WTC11 (cell line): ENCODE measurements at regions not wholly inside any gene's neighbourhood (a gene's known extent, or its start where the extent isn't known, plus 50 kb on each side); places are given as distances from the start of the nearest gene placed in this dataset.

Source experiments
- ATAC-seq: fragments of 200-7000 bp; cut with Tn5 transposase; 2 replicates; pipeline ENCODE4 v1.10.0; 2021; ENCODE audit warnings: mild to moderate bottlenecking, moderate library complexity
- CTCF ChIA-PET: fragments of 300-600 bp; sonication (Branson Sonifier 250); formaldehyde crosslinking; loops from one replicate; lab custom pipeline; 2021; ENCODE audit warnings: antibody characterized with exemption; lab: Charles Lee
- POLR2A ChIA-PET: fragments of 350-600 bp; sonication (Branson Sonifier 250); formaldehyde crosslinking; loops from one replicate; lab custom pipeline; 2021; ENCODE audit warnings: antibody characterized with exemption; lab: Charles Lee
- DNase-seq: peaks from one replicate; pipeline ENCODE4 v3.0.0; 2021; ENCODE audit warnings: low spot score
- H3K27ac Mint-ChIP-seq: 2 replicates; pipeline ENCODE4 v1.8.0; 2021; ENCODE audit warnings: mixed read lengths
- H3K27me3 Mint-ChIP-seq: 2 replicates; pipeline ENCODE4 v1.8.0; 2021; ENCODE audit warnings: low read depth, mild to moderate bottlenecking, moderate library complexity, mixed read lengths
- H3K36me3 Mint-ChIP-seq: 2 replicates; pipeline ENCODE4 v1.8.0; 2021; ENCODE audit warnings: mixed read lengths
- H3K4me1 Mint-ChIP-seq: 2 replicates; pipeline ENCODE4 v1.8.0; 2022; ENCODE audit warnings: mixed read lengths
- H3K4me3 Mint-ChIP-seq: 2 replicates; pipeline ENCODE4 v1.8.0; 2021; ENCODE audit warnings: mild to moderate bottlenecking, moderate library complexity, mixed read lengths
- H3K9me3 Mint-ChIP-seq: 2 replicates; pipeline ENCODE4 v1.8.0; 2021; ENCODE audit warnings: mixed read lengths
- CBFB ChIP-seq: sonication (generic); formaldehyde crosslinking; IDR thresholded peaks from 2 replicates; pipeline ENCODE4 v1.8.1; 2022; ENCODE audit warnings: mild to moderate bottlenecking, low read depth, missing genetic modification reagents
- EMX1 ChIP-seq: fragments of 250-450 bp; sonication (Bioruptor Pico); IDR thresholded peaks from 2 replicates; pipeline ENCODE4 v1.8.0; 2021; ENCODE audit warnings: mild to moderate bottlenecking
- ESRRA ChIP-seq: sonication (generic); formaldehyde crosslinking; IDR thresholded peaks from 2 replicates; pipeline ENCODE4 v1.8.1; 2022; ENCODE audit warnings: mild to moderate bottlenecking, missing genetic modification reagents, borderline replicate concordance
- GABPB1 ChIP-seq: sonication (generic); formaldehyde crosslinking; IDR thresholded peaks from 2 replicates; pipeline ENCODE4 v1.8.1; 2023; ENCODE audit warnings: mild to moderate bottlenecking, missing genetic modification reagents
- GTF2I ChIP-seq: fragments of 250-450 bp; sonication (Bioruptor Pico); conservative IDR thresholded peaks from 2 replicates; pipeline ENCODE4 v1.4.0; 2021; ENCODE audit warnings: mild to moderate bottlenecking
- MYBL2 ChIP-seq: sonication (generic); formaldehyde crosslinking; IDR thresholded peaks from 2 replicates; pipeline ENCODE4 v1.8.1; 2023; ENCODE audit warnings: mild to moderate bottlenecking, moderate library complexity, missing genetic modification reagents
- SMAD4 ChIP-seq: sonication (generic); formaldehyde crosslinking; IDR thresholded peaks from 2 replicates; pipeline ENCODE4 v1.8.0; 2022; ENCODE audit warnings: mild to moderate bottlenecking, missing genetic modification reagents
- TCF7 ChIP-seq: sonication (generic); formaldehyde crosslinking; IDR thresholded peaks from 2 replicates; pipeline ENCODE4 v1.8.0; 2022; ENCODE audit warnings: mild to moderate bottlenecking, low read depth, missing genetic modification reagents, moderate library complexity
- ZNF396 ChIP-seq: fragments of 250-450 bp; sonication (Bioruptor Pico); IDR thresholded peaks from 2 replicates; pipeline ENCODE4 v1.8.0; 2021; ENCODE audit warnings: mild to moderate bottlenecking, moderate library complexity, borderline replicate concordance
- TF ChIP-seq, protein P1 (sequence below): sonication (generic); formaldehyde crosslinking; IDR thresholded peaks from 2 replicates; pipeline ENCODE4 v1.8.0; 2022; ENCODE audit warnings: mild to moderate bottlenecking, missing genetic modification reagents
- TF ChIP-seq, protein P2 (sequence below): sonication (generic); formaldehyde crosslinking; IDR thresholded peaks from 2 replicates; pipeline ENCODE4 v1.8.0; 2023; ENCODE audit warnings: missing genetic modification reagents, mild to moderate bottlenecking, borderline replicate concordance
- TF ChIP-seq, protein P3 (sequence below): sonication (generic); formaldehyde crosslinking; IDR thresholded peaks from 2 replicates; pipeline ENCODE4 v1.8.0; 2022; ENCODE audit warnings: mild to moderate bottlenecking, missing genetic modification reagents
- TF ChIP-seq, protein P4 (sequence below): sonication (generic); formaldehyde crosslinking; IDR thresholded peaks from 2 replicates; pipeline ENCODE4 v1.8.1; 2023; ENCODE audit warnings: mild to moderate bottlenecking, missing genetic modification reagents

DNA sequence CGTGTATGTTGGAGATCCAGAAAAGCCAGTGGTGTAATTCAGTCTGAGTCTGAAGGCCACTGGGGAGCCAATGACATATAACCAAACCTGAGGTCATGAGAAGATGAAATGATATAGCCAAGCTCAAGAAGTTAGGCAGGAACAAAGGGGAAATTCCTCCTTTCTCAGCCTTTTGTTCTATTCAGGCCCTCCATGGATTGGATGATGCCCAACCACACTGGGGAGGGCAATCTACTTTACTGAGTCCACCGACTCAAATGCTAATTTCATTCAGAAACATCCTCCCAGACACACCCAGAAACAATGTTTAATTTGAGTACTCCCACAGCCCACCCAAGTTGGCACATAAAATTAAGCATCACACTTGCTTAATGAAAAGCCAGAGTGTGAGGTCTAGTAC, 183.6 kb downstream of the GJA1 start:
- peak overlapping the region; percentile 59 for H3K4me3 Mint-ChIP-seq
- DNase-seq = peak; percentile 21
- no peaks in the 10 kb centered on the region; the same call in none of the 2 replicates for H3K27me3 Mint-ChIP-seq
- CTCF ChIA-PET = interaction anchor here (1.4 to 1.7 kb wide), 2 partner anchors 183 to 230 kb away, joined by 5 to 6 read pairs; partner anchors contain the start of gene GJA1
- POLR2A ChIA-PET = interaction anchor here (1.1 to 1.6 kb wide), 2 partner anchors 181 to 230 kb away, joined by 4 to 10 read pairs; no protein-coding TSS in a partner anchor
- H3K9me3 Mint-ChIP-seq = peaks cover 24% of the 10 kb centered on the region
- TF ChIP-seq CBFB (CRISPR knock-in tag) = no peak
- TF ChIP-seq EMX1 = no peak
- TF ChIP-seq, protein P1, sequence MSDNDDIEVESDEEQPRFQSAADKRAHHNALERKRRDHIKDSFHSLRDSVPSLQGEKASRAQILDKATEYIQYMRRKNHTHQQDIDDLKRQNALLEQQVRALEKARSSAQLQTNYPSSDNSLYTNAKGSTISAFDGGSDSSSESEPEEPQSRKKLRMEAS (CRISPR knock-in tag) = no peak
- TF ChIP-seq, protein P2, sequence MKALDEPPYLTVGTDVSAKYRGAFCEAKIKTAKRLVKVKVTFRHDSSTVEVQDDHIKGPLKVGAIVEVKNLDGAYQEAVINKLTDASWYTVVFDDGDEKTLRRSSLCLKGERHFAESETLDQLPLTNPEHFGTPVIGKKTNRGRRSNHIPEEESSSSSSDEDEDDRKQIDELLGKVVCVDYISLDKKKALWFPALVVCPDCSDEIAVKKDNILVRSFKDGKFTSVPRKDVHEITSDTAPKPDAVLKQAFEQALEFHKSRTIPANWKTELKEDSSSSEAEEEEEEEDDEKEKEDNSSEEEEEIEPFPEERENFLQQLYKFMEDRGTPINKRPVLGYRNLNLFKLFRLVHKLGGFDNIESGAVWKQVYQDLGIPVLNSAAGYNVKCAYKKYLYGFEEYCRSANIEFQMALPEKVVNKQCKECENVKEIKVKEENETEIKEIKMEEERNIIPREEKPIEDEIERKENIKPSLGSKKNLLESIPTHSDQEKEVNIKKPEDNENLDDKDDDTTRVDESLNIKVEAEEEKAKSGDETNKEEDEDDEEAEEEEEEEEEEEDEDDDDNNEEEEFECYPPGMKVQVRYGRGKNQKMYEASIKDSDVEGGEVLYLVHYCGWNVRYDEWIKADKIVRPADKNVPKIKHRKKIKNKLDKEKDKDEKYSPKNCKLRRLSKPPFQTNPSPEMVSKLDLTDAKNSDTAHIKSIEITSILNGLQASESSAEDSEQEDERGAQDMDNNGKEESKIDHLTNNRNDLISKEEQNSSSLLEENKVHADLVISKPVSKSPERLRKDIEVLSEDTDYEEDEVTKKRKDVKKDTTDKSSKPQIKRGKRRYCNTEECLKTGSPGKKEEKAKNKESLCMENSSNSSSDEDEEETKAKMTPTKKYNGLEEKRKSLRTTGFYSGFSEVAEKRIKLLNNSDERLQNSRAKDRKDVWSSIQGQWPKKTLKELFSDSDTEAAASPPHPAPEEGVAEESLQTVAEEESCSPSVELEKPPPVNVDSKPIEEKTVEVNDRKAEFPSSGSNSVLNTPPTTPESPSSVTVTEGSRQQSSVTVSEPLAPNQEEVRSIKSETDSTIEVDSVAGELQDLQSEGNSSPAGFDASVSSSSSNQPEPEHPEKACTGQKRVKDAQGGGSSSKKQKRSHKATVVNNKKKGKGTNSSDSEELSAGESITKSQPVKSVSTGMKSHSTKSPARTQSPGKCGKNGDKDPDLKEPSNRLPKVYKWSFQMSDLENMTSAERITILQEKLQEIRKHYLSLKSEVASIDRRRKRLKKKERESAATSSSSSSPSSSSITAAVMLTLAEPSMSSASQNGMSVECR = no peak
- TF ChIP-seq, protein P3, sequence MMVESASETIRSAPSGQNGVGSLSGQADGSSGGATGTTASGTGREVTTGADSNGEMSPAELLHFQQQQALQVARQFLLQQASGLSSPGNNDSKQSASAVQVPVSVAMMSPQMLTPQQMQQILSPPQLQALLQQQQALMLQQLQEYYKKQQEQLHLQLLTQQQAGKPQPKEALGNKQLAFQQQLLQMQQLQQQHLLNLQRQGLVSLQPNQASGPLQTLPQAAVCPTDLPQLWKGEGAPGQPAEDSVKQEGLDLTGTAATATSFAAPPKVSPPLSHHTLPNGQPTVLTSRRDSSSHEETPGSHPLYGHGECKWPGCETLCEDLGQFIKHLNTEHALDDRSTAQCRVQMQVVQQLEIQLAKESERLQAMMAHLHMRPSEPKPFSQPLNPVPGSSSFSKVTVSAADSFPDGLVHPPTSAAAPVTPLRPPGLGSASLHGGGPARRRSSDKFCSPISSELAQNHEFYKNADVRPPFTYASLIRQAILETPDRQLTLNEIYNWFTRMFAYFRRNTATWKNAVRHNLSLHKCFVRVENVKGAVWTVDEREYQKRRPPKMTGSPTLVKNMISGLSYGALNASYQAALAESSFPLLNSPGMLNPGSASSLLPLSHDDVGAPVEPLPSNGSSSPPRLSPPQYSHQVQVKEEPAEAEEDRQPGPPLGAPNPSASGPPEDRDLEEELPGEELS = peak; percentile 32; the same call in 1 of the 2 replicates
- TF ChIP-seq, all 79 proteins: peak for 1
- H3K4me1 Mint-ChIP-seq = peaks cover 71% of the 10 kb centered on the region
- H3K27ac Mint-ChIP-seq = peak overlapping the region; percentile 99
- H3K36me3 Mint-ChIP-seq = peaks cover 23% of the 10 kb centered on the region
- ATAC-seq = peak; percentile 85

DNA sequence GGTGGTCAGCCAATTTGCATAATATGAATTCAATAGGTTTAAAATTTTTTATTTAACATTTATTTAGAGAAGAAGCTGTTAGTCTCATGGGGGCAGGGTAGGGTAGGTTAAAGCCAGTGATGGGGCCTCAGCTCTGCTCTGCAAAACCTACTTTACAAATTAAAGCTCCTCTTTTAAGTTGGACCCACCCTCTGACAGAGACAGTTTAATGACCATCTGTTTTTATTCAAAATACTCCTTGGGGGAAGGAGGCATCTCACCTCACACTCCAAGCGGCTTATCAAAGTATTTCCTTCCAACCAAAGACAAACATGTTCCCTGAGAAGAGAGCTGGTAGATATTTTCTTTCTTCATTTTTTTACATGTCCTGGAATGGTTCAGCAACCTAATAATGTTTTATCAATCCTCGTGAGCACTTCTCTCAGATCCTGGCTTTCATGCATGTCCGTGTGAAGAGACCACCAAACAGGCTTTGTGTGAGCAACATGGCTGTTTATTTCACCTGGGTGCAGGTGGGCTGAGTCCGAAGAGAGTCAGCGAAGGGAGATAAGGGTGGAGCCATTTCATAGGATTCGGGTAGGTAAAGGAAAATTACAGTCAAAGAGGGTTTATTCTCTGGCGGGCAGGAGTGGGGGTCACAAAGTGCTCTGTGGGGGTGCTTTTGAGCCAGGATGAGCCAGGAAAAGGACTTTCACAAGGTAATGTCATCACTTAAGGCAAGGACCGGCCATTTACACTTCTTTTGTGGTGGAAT, 184.7 kb downstream of the GJA1 start:
- Mint-ChIP-seq H3K36me3 (peaks cover 30% of the 10 kb centered on the region), H3K4me3 (peak overlapping the region; percentile 59), H3K4me1 (peaks cover 66% of the 10 kb centered on the region), H3K9me3 (peaks cover 32% of the 10 kb centered on the region), H3K27me3 (peaks cover 7% of the 10 kb centered on the region), H3K27ac (peak overlapping the region; percentile 98)
- peak; percentile 48 for DNase-seq
- peak; percentile 82 for ATAC-seq
- TF ChIP-seq MYBL2 (CRISPR knock-in tag) = no peak
- TF ChIP-seq SMAD4 (CRISPR knock-in tag) = no peak
- TF ChIP-seq, protein P4, sequence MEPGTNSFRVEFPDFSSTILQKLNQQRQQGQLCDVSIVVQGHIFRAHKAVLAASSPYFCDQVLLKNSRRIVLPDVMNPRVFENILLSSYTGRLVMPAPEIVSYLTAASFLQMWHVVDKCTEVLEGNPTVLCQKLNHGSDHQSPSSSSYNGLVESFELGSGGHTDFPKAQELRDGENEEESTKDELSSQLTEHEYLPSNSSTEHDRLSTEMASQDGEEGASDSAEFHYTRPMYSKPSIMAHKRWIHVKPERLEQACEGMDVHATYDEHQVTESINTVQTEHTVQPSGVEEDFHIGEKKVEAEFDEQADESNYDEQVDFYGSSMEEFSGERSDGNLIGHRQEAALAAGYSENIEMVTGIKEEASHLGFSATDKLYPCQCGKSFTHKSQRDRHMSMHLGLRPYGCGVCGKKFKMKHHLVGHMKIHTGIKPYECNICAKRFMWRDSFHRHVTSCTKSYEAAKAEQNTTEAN (CRISPR knock-in tag) = 0 out of 2 replicates have a peak, but pooled peaks have one; percentile 37
- TF ChIP-seq TCF7 (CRISPR knock-in tag) = no peak
- POLR2A ChIA-PET = interaction anchor here (0.9 to 1.1 kb wide), 2 partner anchors 181 to 183 kb away, joined by 3 read pairs; no protein-coding TSS in a partner anchor
- CTCF ChIA-PET = interaction anchor here (0.6 to 1.0 kb wide), 4 partner anchors 11 to 230 kb away, joined by 3 to 4 read pairs (median 3); partner anchors contain the start of gene GJA1

DNA sequence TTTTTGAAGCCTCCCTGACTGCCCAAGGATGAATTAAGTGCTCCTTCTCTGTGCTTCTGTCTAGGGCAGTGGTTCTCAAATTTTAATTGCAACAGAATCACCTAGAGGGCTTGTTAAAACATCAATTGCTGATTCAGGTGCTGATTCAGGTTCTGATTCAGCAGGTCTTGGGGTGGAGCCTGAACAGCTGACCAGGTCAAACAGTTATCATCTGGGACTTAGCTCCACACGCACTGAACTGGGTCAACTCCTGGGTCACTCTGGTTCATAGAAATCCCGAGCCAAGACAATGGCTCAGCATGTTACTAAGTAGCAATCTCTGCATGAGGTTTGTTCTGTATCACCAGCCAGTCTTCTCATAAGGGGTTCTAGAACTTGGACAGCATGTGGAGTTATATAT, 192.3 kb downstream of the GJA1 start:
- ChIA-PET POLR2A (no interaction called here), CTCF (no interaction called here)
- Mint-ChIP-seq H3K36me3 (peaks cover 92% of the 10 kb centered on the region), H3K9me3 (peaks cover 89% of the 10 kb centered on the region), H3K27me3 (peaks cover 20% of the 10 kb centered on the region), H3K27ac (no peak overlapping the region), H3K4me3 (no peak overlapping the region), H3K4me1 (no peaks in the 10 kb centered on the region; the same call in 1 of the 2 replicates)
- DNase-seq (no peak), ATAC-seq (no peak; the same call in 1 of the 2 replicates)
- TF ChIP-seq ZNF396 (CRISPR knock-in tag) (no peak), GTF2I (CRISPR knock-in tag) (no peak), GABPB1 (CRISPR knock-in tag) (no peak), ESRRA (CRISPR knock-in tag) (no peak), TCF7 (CRISPR knock-in tag) (no peak)
- TF ChIP-seq, all 79 proteins: peak for 0
